Esophagus squamous epithelium (tissue), 4 donors: ENCODE measurements at regions not wholly inside any gene's neighbourhood (a gene's known extent, or its start where the extent isn't known, plus 50 kb on each side); places are given as distances from the start of the nearest gene placed in this dataset.

Experiments used
- POLR2A ChIP-seq, 4 donors: fragments of 450-650 bp; IDR thresholded peaks; one replicate each; pipeline ENCODE4 v1.6.1; 2017; ENCODE audit warnings: antibody characterized with exemption in 4 of 4, mild to moderate bottlenecking in 4 of 4, moderate library complexity in 3 of 4
- TF ChIP-seq, protein P1 (sequence below), 6 experiments: fragments of 450-650 bp in 4 of 6; fragments of 200-600 bp in 2 of 6; sonication (generic) in 2 of 6; IDR thresholded peaks; one replicate each; pipeline ENCODE4 v1.5.1; 2016 to 2019; ENCODE audit warnings: antibody characterized with exemption in 6 of 6, mild to moderate bottlenecking in 4 of 6, moderate library complexity in 4 of 6

DNA sequence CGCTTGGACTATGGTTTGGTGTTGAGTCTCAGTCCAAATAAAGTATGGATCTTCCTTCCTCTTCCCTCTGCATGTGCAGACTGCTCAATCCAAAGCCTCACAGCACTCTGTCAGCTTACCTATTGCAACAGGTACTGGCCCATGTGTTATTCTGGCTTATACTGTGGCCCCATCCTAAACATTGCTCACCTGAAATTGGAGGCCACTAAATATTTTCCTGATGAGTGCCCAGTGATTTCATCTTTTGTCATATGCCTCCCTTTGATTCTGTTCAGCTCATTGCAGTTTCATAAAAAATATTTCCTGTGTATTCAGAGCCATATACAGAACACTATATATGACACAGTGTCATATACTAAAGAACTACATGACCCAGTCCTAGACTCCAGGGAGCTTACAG lies 86.3 kb upstream of the FAM136A start:
- TF ChIP-seq, protein P1, sequence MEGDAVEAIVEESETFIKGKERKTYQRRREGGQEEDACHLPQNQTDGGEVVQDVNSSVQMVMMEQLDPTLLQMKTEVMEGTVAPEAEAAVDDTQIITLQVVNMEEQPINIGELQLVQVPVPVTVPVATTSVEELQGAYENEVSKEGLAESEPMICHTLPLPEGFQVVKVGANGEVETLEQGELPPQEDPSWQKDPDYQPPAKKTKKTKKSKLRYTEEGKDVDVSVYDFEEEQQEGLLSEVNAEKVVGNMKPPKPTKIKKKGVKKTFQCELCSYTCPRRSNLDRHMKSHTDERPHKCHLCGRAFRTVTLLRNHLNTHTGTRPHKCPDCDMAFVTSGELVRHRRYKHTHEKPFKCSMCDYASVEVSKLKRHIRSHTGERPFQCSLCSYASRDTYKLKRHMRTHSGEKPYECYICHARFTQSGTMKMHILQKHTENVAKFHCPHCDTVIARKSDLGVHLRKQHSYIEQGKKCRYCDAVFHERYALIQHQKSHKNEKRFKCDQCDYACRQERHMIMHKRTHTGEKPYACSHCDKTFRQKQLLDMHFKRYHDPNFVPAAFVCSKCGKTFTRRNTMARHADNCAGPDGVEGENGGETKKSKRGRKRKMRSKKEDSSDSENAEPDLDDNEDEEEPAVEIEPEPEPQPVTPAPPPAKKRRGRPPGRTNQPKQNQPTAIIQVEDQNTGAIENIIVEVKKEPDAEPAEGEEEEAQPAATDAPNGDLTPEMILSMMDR (IDR thresholded peaks at IDR 0.05) = no peak
- no peak for TF ChIP-seq POLR2A (IDR thresholded peaks at IDR 0.05)
